HG03378 (cell line): ENCODE measurements at regions not wholly inside any gene's neighbourhood (a gene's known extent, or its start where the extent isn't known, plus 50 kb on each side); places are given as distances from the start of the nearest gene placed in this dataset.
A peak's percentile ranks its signal among the peaks of the same experiment; 100 is the strongest.
"Not testable (repeated sequence)": the region's sequence is repeated elsewhere in the genome, so short reads cannot be mapped to it uniquely, and the experiment has no call there.

Source experiments
- ATAC-seq: cut with Tn5 transposase; IDR thresholded peaks from one replicate; pipeline ENCODE4 v1.9.1; 2021; ENCODE audit warnings: mild to moderate bottlenecking, moderate library complexity; ENCODE audit not compliant: unreplicated experiment

DNA sequence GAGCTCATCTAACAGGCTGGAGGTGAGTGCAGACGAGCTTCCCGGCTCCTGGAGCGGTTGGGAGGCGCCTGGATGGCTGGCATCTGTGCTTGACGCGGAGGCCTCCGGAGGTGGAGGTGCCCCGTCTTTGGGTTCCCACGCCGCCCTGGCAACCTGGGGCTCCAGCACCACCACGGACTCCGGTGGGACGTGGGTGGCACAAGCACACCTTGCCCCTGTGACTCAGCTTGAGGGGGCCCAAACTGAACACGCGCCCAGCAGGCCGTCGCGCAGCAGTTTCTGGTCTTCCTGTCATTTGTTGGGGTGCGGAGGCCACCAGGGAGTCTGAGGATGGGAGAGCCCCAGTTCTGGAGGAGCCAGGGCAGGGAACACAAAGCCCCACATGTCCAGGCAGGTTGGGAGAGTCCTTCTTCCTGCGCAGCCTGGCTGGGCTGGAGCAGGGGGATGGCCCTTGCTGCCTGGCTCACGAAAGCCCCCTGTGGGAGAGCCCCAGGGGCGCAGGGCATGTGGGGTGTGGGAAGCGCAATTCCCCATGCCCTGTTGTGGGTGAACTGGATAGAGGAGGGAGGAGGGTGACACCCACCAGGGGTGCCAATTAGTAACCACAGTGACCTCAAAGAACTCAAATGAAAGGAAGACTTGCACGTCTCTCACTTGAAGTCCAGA lies 1378.6 kb upstream of the DEFB115 start:
- peak; percentile 50 for ATAC-seq

DNA sequence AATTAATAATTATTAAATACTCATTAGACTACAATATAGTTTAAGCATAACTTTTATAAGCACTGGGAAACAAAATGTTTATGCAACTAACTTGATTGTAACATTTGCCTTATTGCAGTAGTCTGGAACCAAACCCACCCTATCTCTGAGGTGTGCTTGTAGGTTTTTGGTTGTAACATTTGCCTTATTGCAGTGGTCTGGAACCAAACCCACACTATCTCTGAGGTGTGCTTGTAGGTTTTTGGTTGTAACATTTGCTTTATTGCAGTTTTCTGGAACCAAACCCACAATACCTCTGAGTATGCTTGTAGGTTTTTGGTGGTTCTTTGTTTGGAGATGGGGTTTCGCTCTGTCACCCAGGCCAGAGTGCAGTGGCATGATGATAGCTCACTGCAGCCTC lies 1376.4 kb upstream of the DEFB115 start:
- ATAC-seq, result not testable (repeated sequence)

DNA sequence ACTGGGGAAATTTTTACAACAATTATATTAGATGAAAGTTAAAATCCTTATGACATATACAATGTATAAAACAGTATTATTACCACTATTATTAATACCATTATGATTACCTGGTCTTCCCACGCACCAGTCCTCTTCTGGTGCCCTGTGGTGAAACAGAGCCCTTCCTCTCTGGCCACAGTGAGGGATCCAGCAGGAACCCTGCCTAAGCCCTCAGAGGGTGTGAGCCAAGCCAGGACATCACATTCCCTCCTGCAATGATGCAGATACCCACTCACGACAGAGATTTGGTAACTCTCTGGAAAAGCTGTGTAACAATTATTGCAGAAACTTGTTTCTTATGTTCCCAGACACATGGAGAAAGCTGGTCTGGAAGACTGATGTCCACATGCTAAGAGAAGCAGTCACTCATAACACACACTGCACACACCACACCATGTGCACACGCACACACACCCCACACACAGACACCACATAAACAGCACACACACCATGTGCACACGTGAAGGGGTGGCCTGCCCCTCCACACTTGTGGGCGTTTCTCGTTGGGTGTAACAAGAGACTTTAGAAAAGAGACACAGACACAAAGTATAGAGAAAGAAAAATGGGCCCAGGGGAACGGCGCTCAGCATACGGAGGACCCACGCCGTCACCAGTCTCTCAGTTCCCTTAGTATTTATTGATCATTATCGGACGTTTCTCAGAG lies 1373.8 kb upstream of the DEFB115 start:
- ATAC-seq, result not testable (repeated sequence)

DNA sequence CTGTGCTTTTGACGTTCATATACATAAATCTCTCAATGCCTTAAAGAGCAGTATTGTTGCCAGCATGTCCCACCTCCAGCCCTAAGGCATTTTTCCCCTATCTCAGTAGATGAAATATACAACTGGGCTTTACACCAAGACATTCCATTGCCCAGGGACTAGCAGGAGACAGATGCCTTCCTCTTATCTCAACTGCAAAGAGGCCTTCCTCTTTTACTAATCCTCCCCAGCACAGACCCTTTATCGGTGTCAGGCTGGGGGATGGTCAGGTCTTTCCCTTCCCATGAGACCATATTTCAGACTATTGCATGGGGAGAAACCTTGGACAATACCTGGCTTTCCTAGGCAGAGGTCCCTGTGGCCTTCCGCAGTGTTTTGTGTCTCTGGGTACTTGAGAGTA lies 1373.1 kb upstream of the DEFB115 start:
- ATAC-seq, result not testable (repeated sequence)

DNA sequence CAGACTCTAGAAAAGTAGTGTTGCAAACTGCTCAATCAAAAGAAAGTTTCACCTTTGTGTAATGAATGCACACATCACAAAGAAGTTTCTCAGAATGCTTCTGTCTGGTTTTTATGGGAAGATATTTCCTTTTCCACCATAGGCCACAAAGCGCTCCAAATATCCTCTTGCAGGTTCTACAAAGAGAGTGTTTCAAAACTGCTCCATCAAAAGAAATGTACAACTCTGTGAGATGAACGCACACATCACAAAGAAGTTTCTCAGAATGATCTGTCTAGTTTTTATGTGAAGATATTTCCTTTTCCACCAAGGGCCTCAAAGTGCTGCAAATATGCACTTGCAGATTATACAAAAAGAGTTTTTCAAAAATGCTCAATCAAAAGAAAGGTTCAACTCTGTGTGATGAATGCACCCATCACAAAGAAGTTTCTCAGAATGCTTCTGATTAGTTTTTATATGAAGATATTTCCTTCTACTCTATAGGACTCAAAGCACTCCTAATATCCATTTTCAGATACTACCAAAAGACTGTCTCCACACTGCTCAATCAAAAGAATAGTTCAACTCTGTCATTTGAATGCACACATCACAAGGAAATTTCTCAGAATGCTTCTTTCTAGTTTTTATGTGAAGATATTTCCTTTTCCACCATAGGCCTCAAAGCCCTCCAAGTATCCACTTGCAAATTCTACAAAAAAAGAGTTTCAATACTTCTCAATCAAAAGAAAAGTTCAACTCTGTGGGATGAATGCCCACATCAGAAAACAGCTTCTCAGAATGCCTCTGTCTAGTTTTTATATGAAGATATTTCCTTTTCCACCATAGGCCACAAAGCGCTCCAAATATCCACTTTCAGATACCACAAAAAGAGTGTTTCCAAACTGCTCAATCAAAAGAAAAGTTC lies 1371.9 kb upstream of the DEFB115 start:
- ATAC-seq, result not testable (repeated sequence)

DNA sequence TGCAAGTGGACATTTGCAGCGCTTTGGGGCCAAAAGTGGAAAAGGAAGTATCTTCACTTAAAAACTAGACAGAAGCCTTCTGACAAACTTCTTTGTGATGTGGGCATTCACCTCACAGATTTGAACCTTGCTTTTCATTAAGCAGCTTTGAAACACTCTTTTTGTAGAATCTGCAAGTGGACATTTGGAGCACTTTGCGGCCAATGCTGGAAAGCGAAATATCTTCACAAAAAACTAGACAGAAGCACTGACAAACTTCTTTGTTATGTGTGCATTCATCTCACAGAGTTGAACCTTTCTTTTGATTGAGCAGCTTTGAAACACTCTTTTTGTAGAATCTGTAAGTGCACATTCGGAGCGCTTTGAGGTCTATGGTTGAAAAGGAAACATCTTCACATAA lies 1365.9 kb upstream of the DEFB115 start:
- not testable (repeated sequence) for ATAC-seq
